G401 (cell line): ENCODE measurements at regions not wholly inside any gene's neighbourhood (a gene's known extent, or its start where the extent isn't known, plus 50 kb on each side); places are given as distances from the start of the nearest gene placed in this dataset.
"Not testable (repeated sequence)": the region's sequence is repeated elsewhere in the genome, so short reads cannot be mapped to it uniquely, and the experiment has no call there.

Source experiments
- DNase-seq: peaks from one replicate; pipeline ENCODE4 v3.0.0-alpha.2; 2015; ENCODE audit warnings: low spot score
- in situ Hi-C: cut with HindIII; loops from 2 replicates; pipeline ENCODE4 v1.10.0; 2016; ENCODE audit warnings: low sequenced_read_pairs, mixed read lengths

DNA sequence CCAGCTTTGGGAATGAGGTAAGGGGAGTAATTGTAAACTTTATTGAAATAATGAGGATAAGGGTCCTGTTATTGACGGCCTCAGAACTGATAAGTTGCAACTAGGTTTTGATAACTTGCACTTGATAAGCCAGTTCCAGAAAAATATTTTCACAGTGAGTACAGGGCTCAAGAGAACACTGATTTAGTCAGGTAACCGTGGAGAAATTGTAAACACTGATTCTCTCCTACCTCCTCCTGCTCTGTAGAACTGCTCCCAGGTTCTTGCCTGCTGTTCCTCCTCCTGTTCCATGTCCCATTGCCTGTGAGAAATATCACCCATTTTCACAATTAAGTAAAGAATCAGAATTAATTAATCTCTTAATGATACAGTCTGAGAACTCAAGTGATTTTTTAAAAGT, 55.0 kb upstream of the CXXC4 start:
- no peak for DNase-seq
- in situ Hi-C loops, result no loop called here

DNA sequence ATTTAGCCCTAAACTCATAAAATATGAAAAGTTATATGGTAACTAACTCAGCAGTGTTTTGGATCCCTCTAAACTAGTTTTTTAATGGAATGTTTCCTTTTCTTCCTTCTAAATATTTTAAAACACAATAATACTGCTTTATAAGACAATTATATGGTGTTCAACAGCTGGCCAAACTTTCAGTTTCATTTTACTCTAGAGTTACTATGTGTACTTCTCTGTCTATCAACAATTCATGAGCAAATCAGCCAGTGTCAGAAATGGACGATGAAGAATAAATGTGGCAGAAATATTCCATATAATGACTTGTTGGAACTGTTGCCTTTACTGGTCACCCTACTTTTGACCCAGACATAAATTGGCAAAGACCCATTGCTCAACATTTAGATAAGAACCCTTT, 64.8 kb upstream of the CXXC4 start:
- in situ Hi-C loops, result no loop called here
- DNase-seq, result no peak

DNA sequence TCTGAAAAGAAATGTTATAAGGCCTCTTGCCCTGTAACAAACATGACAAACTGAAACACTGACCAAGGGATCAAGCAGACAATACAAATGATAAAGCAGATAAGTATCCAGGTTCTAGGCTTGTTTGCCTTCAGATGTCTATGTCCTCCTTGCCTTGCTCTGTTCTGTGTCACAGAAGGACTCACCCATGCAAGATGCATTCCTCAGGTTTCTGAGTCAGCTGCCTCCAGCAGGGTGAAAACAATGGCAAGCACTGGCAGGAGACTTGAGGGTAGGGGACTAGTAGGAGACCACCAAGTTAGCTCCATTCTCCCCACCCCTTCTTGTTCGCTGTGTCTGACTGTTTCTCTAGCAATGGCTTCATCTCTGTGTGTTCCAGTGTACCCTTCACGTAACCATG, 76.6 kb upstream of the CXXC4 start:
- in situ Hi-C loops, result no loop called here
- DNase-seq, result no peak

DNA sequence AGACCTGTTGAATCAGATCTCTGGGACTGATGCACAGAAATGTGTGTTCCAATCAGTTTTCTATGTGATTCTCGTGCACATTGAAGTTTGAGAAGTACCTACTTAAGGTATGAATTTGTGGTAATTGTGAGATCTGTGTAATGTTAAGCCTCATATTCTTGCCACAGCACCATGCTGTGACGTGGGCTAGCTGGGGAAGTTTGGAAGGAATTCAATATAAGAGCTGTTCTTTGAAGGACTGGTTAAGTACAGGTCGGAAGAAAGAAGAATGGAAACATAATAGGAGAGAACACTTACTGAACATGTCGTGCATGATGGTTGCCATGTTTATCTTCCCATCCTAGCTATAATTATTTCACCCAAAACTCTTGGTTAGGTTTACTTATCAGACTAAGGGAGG, 79.7 kb upstream of the CXXC4 start:
- no peak for DNase-seq
- in situ Hi-C loops, result no loop called here

GRCh38 chr4:104575278-104575677, 80.6 kb upstream of the CXXC4 start:
- DNase-seq, result no peak
- in situ Hi-C loops, result no loop called here

- in situ Hi-C loops, result no loop called here
- DNase-seq, result no peak
Observed at GRCh38 chr4:104577405-104577804, 82.7 kb upstream of the CXXC4 start.

DNA sequence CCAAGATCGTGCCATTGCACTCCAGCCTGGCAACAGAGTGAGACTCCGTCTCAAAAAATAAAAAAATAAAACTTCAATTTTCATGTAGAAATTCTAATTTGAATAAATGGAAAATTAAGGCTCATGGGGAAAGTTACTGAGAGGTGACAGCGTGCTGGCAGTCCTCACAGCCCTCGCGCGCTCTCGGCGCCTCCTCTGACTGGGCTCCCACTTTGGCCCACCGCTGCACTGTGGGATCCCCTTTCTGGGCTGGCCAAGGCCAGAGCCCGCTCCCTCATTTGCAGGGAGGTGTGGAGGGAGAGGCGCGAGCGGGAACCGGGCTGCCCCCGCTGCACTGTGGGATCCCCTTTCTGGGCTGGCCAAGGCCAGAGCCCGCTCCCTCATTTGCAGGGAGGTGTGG, 86.8 kb upstream of the CXXC4 start:
- DNase-seq, in situ Hi-C loops: not testable (repeated sequence)

GRCh38 chr4:104582056-104582455, 87.4 kb upstream of the CXXC4 start:
- in situ Hi-C loops, result not testable (repeated sequence)

GRCh38 chr4:104589264-104589868, 94.7 kb upstream of the CXXC4 start:
- in situ Hi-C loops, result no loop called here
- no peak for DNase-seq

More at GRCh38 chr4:104582056-104582455, 87.4 kb upstream of the CXXC4 start:
- not testable (repeated sequence) for DNase-seq

GRCh38 chr4:104591510-104591911, 96.8 kb upstream of the CXXC4 start:
- DNase-seq, result no peak

GRCh38 chr4:104592183-104592582, 97.5 kb upstream of the CXXC4 start:
- in situ Hi-C loops, result no loop called here
- DNase-seq, result no peak

More at GRCh38 chr4:104591510-104591911, 96.8 kb upstream of the CXXC4 start:
- in situ Hi-C loops, result no loop called here

DNA sequence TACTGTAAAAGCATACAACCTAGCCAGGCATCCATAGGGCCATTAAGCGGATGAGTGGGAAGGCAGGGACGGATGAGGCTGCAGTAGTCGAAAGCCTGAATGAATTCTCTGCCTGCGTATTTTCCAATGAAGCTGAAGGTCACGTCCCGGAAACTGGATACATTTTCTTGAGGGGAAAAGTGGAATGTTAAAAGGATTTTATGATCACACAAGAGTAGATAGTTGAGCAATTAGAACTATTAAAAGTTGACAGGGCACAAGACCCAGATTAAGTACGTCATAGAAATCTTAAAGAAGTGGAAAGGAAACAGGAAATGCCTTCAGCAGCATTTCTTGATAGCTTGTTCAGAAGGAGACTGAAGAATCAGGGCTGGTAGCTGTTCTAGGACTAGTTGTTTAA, 98.3 kb upstream of the CXXC4 start:
- in situ Hi-C loops, result no loop called here
- no peak for DNase-seq

GRCh38 chr4:104596189-104596588, 101.5 kb upstream of the CXXC4 start:
- DNase-seq, result no peak
- in situ Hi-C loops, result no loop called here

GRCh38 chr4:104615496-104615895, 120.8 kb upstream of the CXXC4 start:
- DNase-seq, result no peak
- in situ Hi-C loops, result no loop called here

DNA sequence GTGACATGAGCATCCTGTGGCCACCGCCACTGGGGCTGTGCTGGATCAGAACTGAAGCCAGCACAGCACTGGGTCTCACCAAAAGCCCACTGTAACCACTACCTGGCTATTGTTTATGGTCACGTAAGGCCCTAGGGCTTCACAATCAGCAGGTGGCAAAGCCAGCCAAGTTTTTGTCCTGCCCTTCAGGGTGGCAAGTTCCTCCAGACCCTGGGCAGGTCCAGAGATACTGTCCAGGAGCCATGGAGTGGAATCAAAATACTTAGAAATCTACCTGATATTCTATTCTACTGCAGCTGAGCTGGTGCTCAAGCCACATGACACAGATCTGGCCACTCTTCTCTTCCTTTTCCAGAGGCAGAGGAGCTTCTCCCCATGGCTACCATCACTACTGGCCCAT, 121.2 kb upstream of the CXXC4 start:
- no peak for DNase-seq
- in situ Hi-C loops, result no loop called here

DNA sequence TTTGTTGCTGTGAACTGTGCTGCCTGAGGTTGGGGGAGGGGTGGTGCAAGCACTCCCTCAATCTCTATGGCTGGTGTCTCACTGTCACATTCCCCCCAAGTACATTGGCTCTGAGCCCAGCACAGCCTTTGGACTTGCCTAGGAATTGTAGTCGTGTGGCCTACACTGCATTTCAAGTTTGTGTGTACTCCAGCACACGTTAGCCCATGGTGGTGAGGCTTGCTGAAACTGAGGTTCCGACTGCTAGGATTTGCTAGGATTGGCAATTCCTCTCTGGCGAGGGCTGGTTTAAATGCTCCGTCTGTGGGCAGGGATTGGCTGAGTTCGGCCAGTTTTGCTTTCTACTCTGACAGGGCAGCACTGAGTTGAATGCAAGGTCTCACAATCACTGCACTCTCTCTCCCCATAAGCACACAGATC, 121.7 kb upstream of the CXXC4 start:
- in situ Hi-C loops, result no loop called here
- no peak for DNase-seq

- DNase-seq, result no peak
- in situ Hi-C loops, result no loop called here
Observed at GRCh38 chr4:104625706-104626105, 131.0 kb upstream of the CXXC4 start.

GRCh38 chr4:104629601-104630000, 134.9 kb upstream of the CXXC4 start:
- in situ Hi-C loops, result no loop called here
- no peak for DNase-seq

DNA sequence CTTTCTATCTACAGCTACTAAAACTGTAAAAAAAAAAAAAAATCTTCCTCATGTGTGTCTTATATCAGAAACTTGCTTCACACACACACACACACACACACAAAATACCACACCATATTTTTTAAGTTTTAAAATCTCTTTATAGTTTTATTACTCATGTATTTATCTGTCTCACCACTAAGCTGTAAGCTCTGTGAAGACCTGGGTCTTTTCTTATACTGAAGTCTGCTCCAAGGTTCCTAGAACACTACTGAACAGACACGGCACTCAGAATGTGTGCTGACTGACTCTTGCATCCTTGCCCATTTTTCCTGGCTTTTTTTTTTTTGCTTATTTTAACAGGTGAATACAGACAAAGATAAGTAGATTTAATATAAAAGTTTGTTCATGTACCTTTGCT, 135.6 kb upstream of the CXXC4 start:
- in situ Hi-C loops, result no loop called here
- DNase-seq, result no peak

- no peak for DNase-seq
- in situ Hi-C loops, result no loop called here
Observed at GRCh38 chr4:104631000-104631399, 136.3 kb upstream of the CXXC4 start.

DNA sequence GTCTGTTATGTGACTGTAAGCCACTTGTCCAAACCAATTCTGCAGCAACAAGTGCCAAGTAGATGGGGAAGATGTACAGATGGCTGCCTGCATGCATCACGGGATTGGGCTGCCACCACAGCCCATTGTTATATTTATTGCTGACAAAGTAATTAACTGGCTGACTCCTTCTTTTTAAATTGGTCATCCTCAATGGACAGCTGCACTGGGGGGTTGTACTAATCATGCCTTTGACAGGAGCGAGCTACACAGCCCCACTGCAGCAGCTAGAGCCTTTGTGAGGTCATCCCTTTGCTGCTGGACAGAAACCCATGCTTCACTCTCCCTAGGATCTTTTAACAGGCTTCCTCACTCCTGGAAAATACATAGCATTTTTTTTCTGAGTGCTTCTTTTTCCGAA, 146.7 kb upstream of the CXXC4 start:
- in situ Hi-C loops, result no loop called here
- no peak for DNase-seq

DNA sequence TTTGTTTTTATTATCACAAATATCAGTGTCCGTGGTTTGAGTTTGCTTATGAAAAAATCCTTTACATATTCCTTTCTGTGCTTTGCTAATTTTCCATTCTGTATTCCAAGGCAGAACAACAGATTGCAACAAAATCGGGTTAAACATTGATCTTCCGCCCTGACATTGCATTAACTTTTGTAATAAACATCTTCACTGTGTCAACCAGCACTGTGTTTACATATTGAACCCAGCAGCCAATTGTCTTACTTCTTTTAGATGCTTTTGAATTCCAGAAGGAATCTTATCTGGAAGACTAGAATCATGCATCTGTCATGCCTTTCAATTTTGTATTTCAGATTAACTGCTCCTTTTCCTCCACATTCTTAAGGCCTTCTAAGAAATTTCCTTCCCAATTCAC, 147.8 kb upstream of the CXXC4 start:
- DNase-seq, result no peak
- in situ Hi-C loops, result no loop called here
